ENCODE measurements at regions not wholly inside any gene's neighbourhood (a gene's known extent, or its start where the extent isn't known, plus 50 kb on each side); places are given as distances from the start of the nearest gene placed in this dataset.

GRCh38 chr18:25962919-25963318, 127.5 kb downstream of the SS18 start:
- no peaks in the 10 kb centered on the region for H3K36me3 ChIP-seq (ENCODE audit: control insufficient read depth, insufficient read depth, low read length)
- no peaks in the 10 kb centered on the region for H3K4me1 ChIP-seq (ENCODE audit: control insufficient read depth, insufficient read depth, low read length)
- peaks cover 4% of the 10 kb centered on the region for H3K27me3 ChIP-seq (ENCODE audit: control insufficient read depth, insufficient read depth, low read length)
- H3K27ac ChIP-seq (ENCODE audit: low read depth, low read length) = no peak overlapping the region
- H3K9ac ChIP-seq (ENCODE audit: low read length) = no peak overlapping the region
- no peak overlapping the region for H3K4me3 ChIP-seq (ENCODE audit: low read length)

- Histone ChIP-seq H3K4me3 (ENCODE audit: low read length) (no peak overlapping the region), H3K9ac (ENCODE audit: low read length) (no peak overlapping the region), H3K27me3 (ENCODE audit: control insufficient read depth, insufficient read depth, low read length) (peaks cover 4% of the 10 kb centered on the region), H3K4me1 (ENCODE audit: control insufficient read depth, insufficient read depth, low read length) (no peaks in the 10 kb centered on the region), H3K36me3 (ENCODE audit: control insufficient read depth, insufficient read depth, low read length) (no peaks in the 10 kb centered on the region), H3K27ac (ENCODE audit: low read depth, low read length) (no peak overlapping the region)
Observed at GRCh38 chr18:25962176-25962575, 128.2 kb downstream of the SS18 start.

- Histone ChIP-seq H3K27ac (ENCODE audit: low read depth, low read length) (no peak overlapping the region), H3K4me3 (ENCODE audit: low read length) (no peak overlapping the region), H3K27me3 (ENCODE audit: control insufficient read depth, insufficient read depth, low read length) (no peaks in the 10 kb centered on the region), H3K9ac (ENCODE audit: low read length) (no peak overlapping the region), H3K36me3 (ENCODE audit: control insufficient read depth, insufficient read depth, low read length) (no peaks in the 10 kb centered on the region), H3K4me1 (ENCODE audit: control insufficient read depth, insufficient read depth, low read length) (no peaks in the 10 kb centered on the region)
Observed at GRCh38 chr18:25957017-25957416, 133.4 kb downstream of the SS18 start.

- Histone ChIP-seq H3K27ac (ENCODE audit: low read depth, low read length) (no peak overlapping the region), H3K4me1 (ENCODE audit: control insufficient read depth, insufficient read depth, low read length) (no peaks in the 10 kb centered on the region), H3K36me3 (ENCODE audit: control insufficient read depth, insufficient read depth, low read length) (no peaks in the 10 kb centered on the region), H3K27me3 (ENCODE audit: control insufficient read depth, insufficient read depth, low read length) (no peaks in the 10 kb centered on the region), H3K9ac (ENCODE audit: low read length) (no peak overlapping the region), H3K4me3 (ENCODE audit: low read length) (no peak overlapping the region)
Observed at GRCh38 chr18:25953111-25953510, 137.3 kb downstream of the SS18 start.

- Histone ChIP-seq H3K4me3 (ENCODE audit: low read length) (no peak overlapping the region), H3K27me3 (ENCODE audit: control insufficient read depth, insufficient read depth, low read length) (no peaks in the 10 kb centered on the region), H3K36me3 (ENCODE audit: control insufficient read depth, insufficient read depth, low read length) (no peaks in the 10 kb centered on the region), H3K27ac (ENCODE audit: low read depth, low read length) (no peak overlapping the region), H3K4me1 (ENCODE audit: control insufficient read depth, insufficient read depth, low read length) (no peaks in the 10 kb centered on the region), H3K9ac (ENCODE audit: low read length) (no peak overlapping the region)
Observed at GRCh38 chr18:25950321-25950720, 140.1 kb downstream of the SS18 start.

- H3K9ac ChIP-seq (ENCODE audit: low read length) = no peak overlapping the region
- H3K4me3 ChIP-seq (ENCODE audit: low read length) = no peak overlapping the region
- no peaks in the 10 kb centered on the region for H3K27me3 ChIP-seq (ENCODE audit: control insufficient read depth, insufficient read depth, low read length)
- H3K27ac ChIP-seq (ENCODE audit: low read depth, low read length) = no peak overlapping the region
- no peaks in the 10 kb centered on the region for H3K36me3 ChIP-seq (ENCODE audit: control insufficient read depth, insufficient read depth, low read length)
- no peaks in the 10 kb centered on the region for H3K4me1 ChIP-seq (ENCODE audit: control insufficient read depth, insufficient read depth, low read length)
Observed at GRCh38 chr18:25946540-25946939, 143.9 kb downstream of the SS18 start.

- Histone ChIP-seq H3K4me3 (ENCODE audit: low read length) (no peak overlapping the region), H3K27me3 (ENCODE audit: control insufficient read depth, insufficient read depth, low read length) (no peaks in the 10 kb centered on the region), H3K27ac (ENCODE audit: low read depth, low read length) (no peak overlapping the region), H3K4me1 (ENCODE audit: control insufficient read depth, insufficient read depth, low read length) (no peaks in the 10 kb centered on the region), H3K36me3 (ENCODE audit: control insufficient read depth, insufficient read depth, low read length) (no peaks in the 10 kb centered on the region), H3K9ac (ENCODE audit: low read length) (no peak overlapping the region)
Observed at GRCh38 chr18:25935356-25935755, 155.1 kb downstream of the SS18 start.

- Histone ChIP-seq H3K4me1 (ENCODE audit: control insufficient read depth, insufficient read depth, low read length) (no peaks in the 10 kb centered on the region), H3K9ac (ENCODE audit: low read length) (no peak overlapping the region)
Observed at GRCh38 chr18:25931126-25931525, 159.3 kb downstream of the SS18 start.

GRCh38 chr18:25929787-25930186, 160.6 kb downstream of the SS18 start:
- Histone ChIP-seq H3K36me3 (ENCODE audit: control insufficient read depth, insufficient read depth, low read length) (no peaks in the 10 kb centered on the region), H3K9ac (ENCODE audit: low read length) (no peak overlapping the region), H3K27ac (ENCODE audit: low read depth, low read length) (no peak overlapping the region), H3K4me3 (ENCODE audit: low read length) (no peak overlapping the region), H3K4me1 (ENCODE audit: control insufficient read depth, insufficient read depth, low read length) (no peaks in the 10 kb centered on the region), H3K27me3 (ENCODE audit: control insufficient read depth, insufficient read depth, low read length) (no peaks in the 10 kb centered on the region)

More at GRCh38 chr18:25931126-25931525, 159.3 kb downstream of the SS18 start:
- no peaks in the 10 kb centered on the region for H3K36me3 ChIP-seq (ENCODE audit: control insufficient read depth, insufficient read depth, low read length)
- no peak overlapping the region for H3K4me3 ChIP-seq (ENCODE audit: low read length)
- no peaks in the 10 kb centered on the region for H3K27me3 ChIP-seq (ENCODE audit: control insufficient read depth, insufficient read depth, low read length)
- no peak overlapping the region for H3K27ac ChIP-seq (ENCODE audit: low read depth, low read length)

GRCh38 chr18:25927830-25928229, 162.6 kb downstream of the SS18 start:
- H3K27me3 ChIP-seq (ENCODE audit: control insufficient read depth, insufficient read depth, low read length) = no peaks in the 10 kb centered on the region
- H3K4me3 ChIP-seq (ENCODE audit: low read length) = no peak overlapping the region
- no peak overlapping the region for H3K9ac ChIP-seq (ENCODE audit: low read length)
- no peaks in the 10 kb centered on the region for H3K4me1 ChIP-seq (ENCODE audit: control insufficient read depth, insufficient read depth, low read length)
- H3K36me3 ChIP-seq (ENCODE audit: control insufficient read depth, insufficient read depth, low read length) = no peaks in the 10 kb centered on the region
- H3K27ac ChIP-seq (ENCODE audit: low read depth, low read length) = no peak overlapping the region

- H3K27ac ChIP-seq (ENCODE audit: low read depth, low read length) = no peak overlapping the region
- no peak overlapping the region for H3K4me3 ChIP-seq (ENCODE audit: low read length)
- H3K4me1 ChIP-seq (ENCODE audit: control insufficient read depth, insufficient read depth, low read length) = no peaks in the 10 kb centered on the region
- no peaks in the 10 kb centered on the region for H3K27me3 ChIP-seq (ENCODE audit: control insufficient read depth, insufficient read depth, low read length)
- H3K36me3 ChIP-seq (ENCODE audit: control insufficient read depth, insufficient read depth, low read length) = no peaks in the 10 kb centered on the region
- no peak overlapping the region for H3K9ac ChIP-seq (ENCODE audit: low read length)
Observed at GRCh38 chr18:25923193-25923592, 167.2 kb downstream of the SS18 start.

GRCh38 chr18:25921677-25922421, 168.6 kb downstream of the SS18 start:
- H3K27ac ChIP-seq (ENCODE audit: low read depth, low read length) = no peak overlapping the region
- no peaks in the 10 kb centered on the region for H3K36me3 ChIP-seq (ENCODE audit: control insufficient read depth, insufficient read depth, low read length)
- no peaks in the 10 kb centered on the region for H3K4me1 ChIP-seq (ENCODE audit: control insufficient read depth, insufficient read depth, low read length)
- no peak overlapping the region for H3K4me3 ChIP-seq (ENCODE audit: low read length)
- no peaks in the 10 kb centered on the region for H3K27me3 ChIP-seq (ENCODE audit: control insufficient read depth, insufficient read depth, low read length)
- H3K9ac ChIP-seq (ENCODE audit: low read length) = no peak overlapping the region

- Histone ChIP-seq H3K36me3 (ENCODE audit: control insufficient read depth, insufficient read depth, low read length) (no peaks in the 10 kb centered on the region), H3K4me3 (ENCODE audit: low read length) (no peak overlapping the region), H3K27me3 (ENCODE audit: control insufficient read depth, insufficient read depth, low read length) (no peaks in the 10 kb centered on the region), H3K9ac (ENCODE audit: low read length) (no peak overlapping the region), H3K4me1 (ENCODE audit: control insufficient read depth, insufficient read depth, low read length) (no peaks in the 10 kb centered on the region), H3K27ac (ENCODE audit: low read depth, low read length) (no peak overlapping the region)
Observed at GRCh38 chr18:25915907-25916306, 174.5 kb downstream of the SS18 start.
